Lung (tissue), 11 donors: ENCODE measurements at regions not wholly inside any gene's neighbourhood (a gene's known extent, or its start where the extent isn't known, plus 50 kb on each side); places are given as distances from the start of the nearest gene placed in this dataset.
A peak's percentile ranks its signal among the peaks of the same experiment; 100 is the strongest.

Experiments used
- ATAC-seq: fragments of 200-7000 bp; cut with Tn5 transposase; one replicate; pipeline ENCODE4 v1.9.1; 2020; ENCODE audit warnings: moderate number of reproducible peaks; ENCODE audit not compliant: insufficient read depth, low FRiP score
- DNase-seq, 3 donors: peaks; one replicate each; pipeline ENCODE4 v3.0.0-alpha.2; 2013 to 2017
- H3K27ac ChIP-seq, 2 donors: one replicate each; pipeline ENCODE4 v1.5.1; 2013; ENCODE audit warnings: mild to moderate bottlenecking in 2 of 2, moderate library complexity in 2 of 2, control low read depth in 1 of 2, inconsistent platforms in 1 of 2, low read depth in 1 of 2, low read length in 1 of 2
- H3K27me3 ChIP-seq, 3 donors: one replicate each; pipeline ENCODE4 v1.5.1; 2013; ENCODE audit warnings: low read length in 2 of 3; ENCODE audit not compliant: control insufficient read depth in 3 of 3, insufficient read depth in 3 of 3
- H3K36me3 ChIP-seq, 4 donors: one replicate each; pipeline ENCODE4 v1.5.1; 2013; ENCODE audit warnings: low read length in 4 of 4, mild to moderate bottlenecking in 1 of 4, moderate library complexity in 1 of 4; ENCODE audit not compliant: control insufficient read depth in 4 of 4, insufficient read depth in 4 of 4
- H3K4me1 ChIP-seq, 5 donors: one replicate each; pipeline ENCODE4 v1.5.1; 2013; ENCODE audit warnings: low read length in 5 of 5, mild to moderate bottlenecking in 2 of 5, moderate library complexity in 1 of 5; ENCODE audit not compliant: control insufficient read depth in 5 of 5, insufficient read depth in 5 of 5
- H3K4me3 ChIP-seq: one replicate; pipeline ENCODE4 v1.5.1; 2013; ENCODE audit warnings: mild to moderate bottlenecking, control low read depth, moderate library complexity
- H3K9ac ChIP-seq, 2 donors: one replicate each; pipeline ENCODE4 v1.5.1; 2013; ENCODE audit warnings: low read length in 2 of 2, control low read depth in 1 of 2; ENCODE audit not compliant: insufficient read depth in 1 of 2
- H3K9me3 ChIP-seq, 4 donors: one replicate each; pipeline ENCODE4 v1.5.1; 2013; ENCODE audit warnings: low read length in 3 of 4, mild to moderate bottlenecking in 1 of 4, moderate library complexity in 1 of 4; ENCODE audit not compliant: control insufficient read depth in 4 of 4, insufficient read depth in 3 of 4
- CTCF ChIP-seq: IDR thresholded peaks from 2 replicates; pipeline ENCODE4 v1.5.1; 2012; ENCODE audit warnings: mild to moderate bottlenecking; ENCODE audit errors: control extremely low read depth, extremely low read depth
- WGBS, 2 donors: extraction: QIAGEN DNeasy Blood & Tissue Kit; methylation state at CpG; one replicate each; pipeline ENCODE4 v1.1.7; 2013; 5-methylcytosine and 5-hydroxymethylcytosine counted together
- donor health status: control.
- donor health status: control.
- donor health status: Bipolar disorder and iron deficiency.
- donor health status: healthy.
- donor health status: DM: yes; HTN: yes; CAD: no.

- Histone ChIP-seq H3K4me3 (no peak overlapping the region), H3K27ac (no peak overlapping the region), H3K4me1 (peaks cover 0 to 20% (median 0%) of the 10 kb centered on the region in 5 donors), H3K9ac (no peak overlapping the region), H3K36me3 (no peaks in the 10 kb centered on the region), H3K9me3 (no peaks in the 10 kb centered on the region), H3K27me3 (no peaks in the 10 kb centered on the region)
- ATAC-seq (no peak), DNase-seq (no peak)
- no peak for TF ChIP-seq CTCF
- WGBS, 2 donors: 69 to 85% methylated on average over 6 of the region's 6 CpGs
Measured at GRCh38 chr13:103156346-103156998, 90.3 kb upstream of the SLC10A2 start.

- ATAC-seq (no peak), DNase-seq (peak in 2 of 3 donors; percentile 57 to 65)
- no peak overlapping the region for H3K9ac ChIP-seq
- no peaks in the 10 kb centered on the region for H3K9me3 ChIP-seq
- H3K36me3 ChIP-seq: no peaks in the 10 kb centered on the region
- peaks cover 0 to 20% (median 0%) of the 10 kb centered on the region in 5 donors for H3K4me1 ChIP-seq
- 57 to 64% methylated on average over 2 of the region's 2 CpGs for WGBS, 2 donors
- H3K27me3 ChIP-seq: no peaks in the 10 kb centered on the region
- no peak overlapping the region for H3K4me3 ChIP-seq
- TF ChIP-seq CTCF: no peak
- no peak overlapping the region for H3K27ac ChIP-seq
Measured at GRCh38 chr13:103153466-103153865, 87.2 kb upstream of the SLC10A2 start.

GRCh38 chr13:103147961-103148360 lies 81.7 kb upstream of the SLC10A2 start:
- H3K36me3 ChIP-seq: no peaks in the 10 kb centered on the region
- H3K4me3 ChIP-seq: no peak overlapping the region
- no peak overlapping the region for H3K9ac ChIP-seq
- H3K4me1 ChIP-seq: peaks cover 0 to 20% (median 0%) of the 10 kb centered on the region in 5 donors
- H3K27ac ChIP-seq: no peak overlapping the region
- H3K27me3 ChIP-seq: no peaks in the 10 kb centered on the region
- WGBS, 2 donors: 83 to 85% methylated on average over 9 of the region's 9 CpGs
- no peak for TF ChIP-seq CTCF
- no peak for ATAC-seq
- H3K9me3 ChIP-seq: no peaks in the 10 kb centered on the region
- peak in 1 of 3 donors; percentile 25 for DNase-seq

- H3K4me3 ChIP-seq: no peak overlapping the region
- no peaks in the 10 kb centered on the region for H3K36me3 ChIP-seq
- ATAC-seq (no peak), DNase-seq (no peak)
- TF ChIP-seq CTCF: no peak
- WGBS, 2 donors: 84 to 86% methylated on average over 1 of the region's 1 CpG
- no peaks in the 10 kb centered on the region for H3K27me3 ChIP-seq
- H3K9me3 ChIP-seq: no peaks in the 10 kb centered on the region
- peaks cover 0 to 19% (median 0%) of the 10 kb centered on the region in 5 donors for H3K4me1 ChIP-seq
- no peak overlapping the region for H3K27ac ChIP-seq
- H3K9ac ChIP-seq: no peak overlapping the region
Measured at GRCh38 chr13:103145442-103145841, 79.2 kb upstream of the SLC10A2 start.
